Lower leg skin (tissue), 4 donors: ENCODE measurements at regions not wholly inside any gene's neighbourhood (a gene's known extent, or its start where the extent isn't known, plus 50 kb on each side); places are given as distances from the start of the nearest gene placed in this dataset.

Experiments
- DNase-seq, 2 donors: peaks; one replicate each; pipeline ENCODE4 v3.0.0-alpha.2; 2019; ENCODE audit warnings: low spot score in 2 of 2
- H3K4me3 ChIP-seq: fragments of 200-600 bp; sonication (generic); 2 replicates; pipeline ENCODE4 v1.5.1; 2017; ENCODE audit warnings: mild to moderate bottlenecking, low read depth; ENCODE audit not compliant: poor library complexity, severe bottlenecking
- POLR2A ChIP-seq, 2 donors: fragments of 450-650 bp; IDR thresholded peaks; one replicate each; pipeline ENCODE4 v1.6.1; 2016 to 2017; ENCODE audit warnings: antibody characterized with exemption in 2 of 2, mild to moderate bottlenecking in 1 of 2, moderate library complexity in 1 of 2
- WGBS, 2 donors: methylation state at CpG; one replicate each; pipeline ENCODE4 v1.1.5; 2018; 5-methylcytosine and 5-hydroxymethylcytosine counted together
- intact Hi-C: fragments of 100-400 bp; cut with DNase I; formaldehyde crosslinking; loops from one replicate; pipeline ENCODE4 v1.15.0; 2023; ENCODE audit warnings: low total_unique reads
- TF ChIP-seq, protein P1 (sequence below), 3 donors: fragments of 450-650 bp; IDR thresholded peaks; one replicate each; pipeline ENCODE4 v1.5.1; 2016; ENCODE audit warnings: antibody characterized with exemption in 3 of 3, mild to moderate bottlenecking in 3 of 3, moderate library complexity in 2 of 3

DNA sequence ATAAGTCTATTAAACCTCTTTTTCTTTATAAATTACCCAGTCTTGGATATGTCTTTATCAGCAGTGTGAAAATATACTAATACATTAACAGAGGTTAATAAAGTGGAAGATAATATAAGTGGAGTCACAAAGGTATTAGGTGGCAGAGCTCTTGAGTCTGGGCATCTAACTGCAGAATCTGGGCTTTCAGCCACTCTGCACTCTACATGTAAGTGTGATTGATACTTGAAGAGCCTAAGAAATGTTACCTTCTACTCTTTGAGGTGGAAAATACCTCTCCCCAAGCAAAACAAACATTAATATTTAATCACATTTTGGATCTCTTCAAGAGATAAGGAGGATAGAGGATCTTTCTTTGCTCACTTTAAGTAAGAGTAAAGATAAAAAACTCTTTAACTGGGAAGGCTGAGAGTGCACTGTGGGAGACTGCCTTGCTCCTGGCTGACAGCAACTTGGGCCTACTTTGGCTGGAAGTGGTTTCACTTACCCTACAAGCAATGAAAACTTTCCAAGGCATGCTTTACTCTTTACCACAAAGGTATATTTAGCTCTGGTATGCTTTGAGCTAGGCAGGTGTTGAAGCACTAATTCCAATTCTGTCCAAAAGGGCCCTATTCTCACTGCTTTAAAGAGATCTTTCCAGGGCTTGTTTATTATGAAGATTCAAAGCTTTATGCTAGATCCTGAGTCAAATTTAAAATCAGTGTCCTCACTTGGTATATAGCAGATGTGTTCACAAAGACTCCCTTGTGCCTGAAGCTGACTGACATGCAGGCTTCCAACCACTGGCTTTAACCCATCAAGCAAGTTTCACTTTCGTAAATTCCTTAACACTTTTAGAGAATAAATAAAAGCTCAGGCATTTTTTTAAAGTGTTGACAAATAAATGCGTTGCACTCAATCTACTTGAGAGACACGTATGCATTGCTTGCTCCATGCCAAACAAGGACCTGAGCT, 245.3 kb upstream of the ZP4 start:
- intact Hi-C loops, result no loop called here
- TF ChIP-seq, protein P1, sequence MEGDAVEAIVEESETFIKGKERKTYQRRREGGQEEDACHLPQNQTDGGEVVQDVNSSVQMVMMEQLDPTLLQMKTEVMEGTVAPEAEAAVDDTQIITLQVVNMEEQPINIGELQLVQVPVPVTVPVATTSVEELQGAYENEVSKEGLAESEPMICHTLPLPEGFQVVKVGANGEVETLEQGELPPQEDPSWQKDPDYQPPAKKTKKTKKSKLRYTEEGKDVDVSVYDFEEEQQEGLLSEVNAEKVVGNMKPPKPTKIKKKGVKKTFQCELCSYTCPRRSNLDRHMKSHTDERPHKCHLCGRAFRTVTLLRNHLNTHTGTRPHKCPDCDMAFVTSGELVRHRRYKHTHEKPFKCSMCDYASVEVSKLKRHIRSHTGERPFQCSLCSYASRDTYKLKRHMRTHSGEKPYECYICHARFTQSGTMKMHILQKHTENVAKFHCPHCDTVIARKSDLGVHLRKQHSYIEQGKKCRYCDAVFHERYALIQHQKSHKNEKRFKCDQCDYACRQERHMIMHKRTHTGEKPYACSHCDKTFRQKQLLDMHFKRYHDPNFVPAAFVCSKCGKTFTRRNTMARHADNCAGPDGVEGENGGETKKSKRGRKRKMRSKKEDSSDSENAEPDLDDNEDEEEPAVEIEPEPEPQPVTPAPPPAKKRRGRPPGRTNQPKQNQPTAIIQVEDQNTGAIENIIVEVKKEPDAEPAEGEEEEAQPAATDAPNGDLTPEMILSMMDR (IDR thresholded peaks at IDR 0.05), result no peak
- TF ChIP-seq POLR2A (IDR thresholded peaks at IDR 0.05), result no peak
- H3K4me3 ChIP-seq, result no peak overlapping the region
- 70 to 73% methylated on average over 3 of the region's 3 CpGs for WGBS, 2 donors
- DNase-seq, result no peak

DNA sequence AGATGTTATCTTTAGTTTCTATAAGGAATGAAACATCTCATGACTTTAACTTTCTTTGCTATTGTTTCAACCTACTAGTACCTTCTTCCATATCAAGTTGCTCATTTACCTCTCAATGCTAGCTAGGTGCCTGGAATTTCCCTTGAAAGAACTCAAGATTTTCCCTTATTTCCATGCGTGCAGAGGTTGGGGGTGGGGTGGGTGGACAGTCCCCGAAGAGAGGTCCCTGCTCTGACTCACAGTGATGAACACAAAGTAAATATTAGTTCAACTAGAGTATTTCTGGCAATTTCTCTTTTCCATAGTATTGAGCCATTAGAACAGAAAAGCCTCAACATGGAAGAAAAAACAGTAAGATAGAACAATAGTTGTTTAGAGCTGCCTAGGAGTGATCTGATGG, 239.0 kb upstream of the ZP4 start:
- WGBS, 2 donors, result 65 to 76% methylated on average over 2 of the region's 2 CpGs
- TF ChIP-seq, protein P1 (IDR thresholded peaks at IDR 0.05), result no peak
- no peak for TF ChIP-seq POLR2A (IDR thresholded peaks at IDR 0.05)
- DNase-seq, result no peak
- intact Hi-C loops, result no loop called here
- H3K4me3 ChIP-seq, result no peak overlapping the region

DNA sequence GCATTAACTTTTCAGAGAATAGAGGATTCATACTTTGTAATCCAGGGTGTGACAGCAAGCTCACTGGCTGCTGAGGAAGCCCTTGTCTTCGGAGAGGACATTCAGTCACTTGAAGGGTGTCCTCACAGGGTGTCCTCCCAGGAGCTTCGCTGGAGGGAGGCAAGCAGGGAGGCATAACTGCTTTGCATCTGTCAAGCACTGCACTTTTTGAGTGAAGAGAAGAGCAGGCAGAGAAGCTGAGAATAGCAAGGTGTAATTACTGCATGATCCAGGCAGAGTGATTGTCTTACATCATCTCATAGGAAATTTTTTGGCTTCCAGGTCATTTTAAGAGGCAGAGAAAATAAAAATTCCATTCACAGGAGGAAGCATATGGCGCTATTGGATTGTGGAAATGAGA, 232.5 kb upstream of the ZP4 start:
- TF ChIP-seq, protein P1 (IDR thresholded peaks at IDR 0.05), result no peak
- no peak for TF ChIP-seq POLR2A (IDR thresholded peaks at IDR 0.05)
- DNase-seq, result no peak
- 80 to 81% methylated on average over 3 of the region's 3 CpGs for WGBS, 2 donors
- no peak overlapping the region for H3K4me3 ChIP-seq
- intact Hi-C loops, result no loop called here

DNA sequence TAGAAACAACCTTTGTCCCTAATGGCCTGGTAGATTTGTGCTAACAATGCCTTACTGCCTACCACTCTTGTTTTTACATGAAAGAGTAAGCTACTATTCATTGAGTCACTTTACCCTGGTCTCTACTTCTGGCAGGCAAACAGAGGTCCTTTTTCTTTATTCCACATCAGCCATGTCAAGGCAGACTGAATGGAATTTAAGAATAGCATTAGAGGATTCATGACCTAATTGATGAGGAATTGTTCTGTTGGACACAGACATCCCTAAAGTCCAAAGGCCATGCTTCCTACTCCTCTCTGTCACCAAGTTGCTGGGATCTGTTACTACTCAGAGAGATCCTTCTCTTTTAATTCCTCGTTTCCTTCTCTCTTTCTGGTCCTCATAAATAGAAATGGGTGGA, 229.1 kb upstream of the ZP4 start:
- intact Hi-C loops, result no loop called here
- no peak for DNase-seq
- 63 to 64% methylated on average over 1 of the region's 1 CpG for WGBS, 2 donors
- TF ChIP-seq, protein P1 (IDR thresholded peaks at IDR 0.05), result no peak
- TF ChIP-seq POLR2A (IDR thresholded peaks at IDR 0.05), result no peak
- H3K4me3 ChIP-seq, result no peak overlapping the region

DNA sequence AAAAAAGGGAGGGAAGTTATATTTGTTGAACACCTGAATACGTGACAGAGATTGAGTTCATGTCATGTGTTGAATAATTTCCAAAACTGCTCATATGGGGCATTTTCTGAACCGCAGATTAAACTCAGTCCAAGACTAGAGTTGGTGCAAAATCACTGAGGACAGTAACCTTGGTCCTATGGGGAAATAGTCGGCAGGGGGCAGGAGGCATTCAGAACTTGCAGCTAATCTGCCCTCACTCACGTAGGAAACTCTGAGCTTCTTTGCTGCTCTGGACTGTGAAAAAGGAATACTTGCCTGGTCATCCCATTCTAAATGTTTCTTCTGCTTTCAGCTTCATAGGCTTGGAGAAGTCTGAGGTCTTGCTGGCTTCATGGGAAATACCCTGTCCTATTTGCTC, 228.3 kb upstream of the ZP4 start:
- WGBS, 2 donors, result 60 to 61% methylated on average over 4 of the region's 4 CpGs
- no peak overlapping the region for H3K4me3 ChIP-seq
- intact Hi-C loops, result no loop called here
- TF ChIP-seq, protein P1 (IDR thresholded peaks at IDR 0.05), result no peak
- no peak for TF ChIP-seq POLR2A (IDR thresholded peaks at IDR 0.05)
- no peak for DNase-seq
